ENCODE measurements at regions not wholly inside any gene's neighbourhood (a gene's known extent, or its start where the extent isn't known, plus 50 kb on each side); places are given as distances from the start of the nearest gene placed in this dataset.

DNA sequence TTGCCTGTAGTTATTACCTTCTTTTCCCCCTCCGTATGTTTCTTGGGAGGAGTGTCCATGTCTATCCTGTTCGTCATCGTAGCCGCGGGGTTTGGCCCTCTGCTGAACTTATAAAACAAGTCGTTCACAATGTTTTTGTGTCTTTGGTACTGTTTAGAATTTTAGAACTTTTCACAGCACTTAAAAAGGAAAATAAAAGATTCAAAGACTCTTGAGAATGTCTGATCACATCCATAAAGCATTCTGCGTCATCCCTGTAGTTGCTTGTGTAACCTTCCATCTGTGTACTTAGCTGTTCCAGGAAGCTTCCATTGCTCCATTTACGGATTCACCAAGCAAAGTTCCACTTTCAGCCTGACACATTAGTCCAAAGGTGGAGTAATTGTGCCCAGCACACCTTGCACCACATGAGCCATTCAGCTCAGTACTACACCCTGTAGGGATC lies 677.1 kb upstream of the NR2F2 start:
- DNase-seq (ENCODE audit: low read depth), result no peak

DNA sequence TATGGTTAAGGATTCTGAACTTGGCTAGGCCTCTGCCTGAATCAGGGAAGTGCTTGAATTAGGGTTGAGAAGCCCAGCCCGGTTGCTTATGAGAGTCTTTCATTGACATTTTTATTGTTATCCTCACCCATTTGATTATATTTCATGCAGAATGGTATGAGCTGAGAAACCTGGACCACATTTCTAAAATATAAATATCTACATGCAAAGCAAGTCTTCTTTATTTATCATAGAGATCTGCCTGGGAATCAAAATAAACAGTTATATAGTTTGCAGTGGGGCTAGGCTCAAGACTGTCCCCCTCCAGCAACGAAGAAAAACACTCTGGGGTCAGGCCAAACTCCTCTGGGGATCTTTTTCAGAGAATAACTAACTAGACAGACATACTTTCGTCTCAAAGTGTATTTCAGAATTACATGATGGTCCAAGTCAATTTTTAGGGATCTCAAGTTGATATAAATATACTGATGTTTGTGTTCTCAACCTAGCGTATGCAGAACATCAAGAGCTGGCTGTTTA lies 675.4 kb upstream of the NR2F2 start:
- DNase-seq (ENCODE audit: low read depth), result no peak

DNA sequence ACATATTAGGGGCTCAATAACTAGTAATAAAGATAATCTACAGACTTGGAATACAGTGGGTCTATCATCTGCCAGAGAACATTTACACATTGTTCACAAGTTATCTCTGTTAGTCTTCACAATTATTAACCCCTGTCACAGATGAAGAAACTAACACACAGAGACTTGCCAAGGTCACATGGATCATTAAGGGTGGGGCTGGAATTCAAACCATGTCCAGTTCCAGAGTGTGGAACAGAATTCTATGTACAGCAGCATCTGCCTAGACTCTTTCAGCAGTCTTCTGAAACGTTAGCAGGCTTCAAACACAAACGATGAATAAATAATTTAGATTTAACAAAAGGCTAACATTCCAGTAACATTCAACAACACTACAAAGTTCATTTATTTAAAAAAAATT lies 673.9 kb upstream of the NR2F2 start:
- no peak for DNase-seq (ENCODE audit: low read depth)

DNA sequence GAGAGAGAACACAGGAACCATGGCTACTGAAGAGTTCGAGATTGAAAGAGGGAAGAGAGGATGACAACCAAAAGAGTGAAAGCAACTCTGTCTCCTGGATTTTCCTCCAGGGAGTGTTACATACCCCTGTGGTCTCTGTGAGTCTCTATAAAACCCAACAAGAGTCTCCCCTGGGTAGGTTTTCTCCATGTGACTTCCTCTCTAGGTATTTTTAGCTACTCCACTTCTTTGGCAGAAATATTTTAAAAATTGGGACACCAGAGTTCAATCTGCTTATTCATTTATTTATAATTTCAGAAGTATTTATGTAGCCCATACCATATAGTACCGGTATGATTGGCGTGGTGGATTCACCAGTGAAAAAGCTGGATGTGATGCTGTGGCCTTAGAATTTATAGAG lies 671.7 kb upstream of the NR2F2 start:
- no peak for DNase-seq (ENCODE audit: low read depth)

DNA sequence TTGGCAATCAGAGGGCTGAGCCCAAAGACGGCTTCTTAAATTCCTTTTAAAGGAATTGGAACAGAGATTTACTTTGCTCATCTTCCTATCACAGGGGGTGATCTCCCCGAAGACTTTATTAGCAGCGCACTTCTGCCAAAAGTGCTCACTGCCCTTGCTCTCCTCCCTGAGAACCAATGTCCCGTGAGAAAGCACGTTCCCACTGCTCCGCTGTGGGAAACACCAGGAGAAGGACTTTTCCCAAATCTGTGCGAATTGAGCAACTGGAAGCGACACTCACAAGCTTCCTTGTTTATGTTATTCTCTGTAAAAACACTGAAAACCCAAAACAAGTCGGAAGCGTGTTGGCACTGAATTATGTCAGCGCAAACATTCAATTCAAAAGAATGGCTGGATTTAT lies 670.8 kb upstream of the NR2F2 start:
- no peak for DNase-seq (ENCODE audit: low read depth)

DNA sequence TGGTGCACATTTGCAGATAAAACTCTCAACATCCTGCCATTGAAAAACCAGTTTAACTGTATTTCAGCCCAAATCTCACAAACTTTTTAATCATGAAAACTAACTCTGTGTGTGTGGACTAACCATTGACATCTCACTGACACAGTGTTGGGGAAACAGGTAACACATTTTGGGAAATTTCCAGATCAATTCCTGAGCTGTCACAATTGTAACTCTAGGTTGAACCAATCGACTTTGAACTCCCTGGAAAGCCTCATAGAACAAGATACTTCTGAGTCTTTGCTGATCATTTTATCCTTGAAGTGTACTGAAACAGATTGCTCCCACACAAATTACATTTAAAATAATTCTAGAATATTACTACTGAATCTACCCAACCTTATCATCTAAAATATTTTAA lies 667.9 kb upstream of the NR2F2 start:
- DNase-seq (ENCODE audit: low read depth), result no peak

DNA sequence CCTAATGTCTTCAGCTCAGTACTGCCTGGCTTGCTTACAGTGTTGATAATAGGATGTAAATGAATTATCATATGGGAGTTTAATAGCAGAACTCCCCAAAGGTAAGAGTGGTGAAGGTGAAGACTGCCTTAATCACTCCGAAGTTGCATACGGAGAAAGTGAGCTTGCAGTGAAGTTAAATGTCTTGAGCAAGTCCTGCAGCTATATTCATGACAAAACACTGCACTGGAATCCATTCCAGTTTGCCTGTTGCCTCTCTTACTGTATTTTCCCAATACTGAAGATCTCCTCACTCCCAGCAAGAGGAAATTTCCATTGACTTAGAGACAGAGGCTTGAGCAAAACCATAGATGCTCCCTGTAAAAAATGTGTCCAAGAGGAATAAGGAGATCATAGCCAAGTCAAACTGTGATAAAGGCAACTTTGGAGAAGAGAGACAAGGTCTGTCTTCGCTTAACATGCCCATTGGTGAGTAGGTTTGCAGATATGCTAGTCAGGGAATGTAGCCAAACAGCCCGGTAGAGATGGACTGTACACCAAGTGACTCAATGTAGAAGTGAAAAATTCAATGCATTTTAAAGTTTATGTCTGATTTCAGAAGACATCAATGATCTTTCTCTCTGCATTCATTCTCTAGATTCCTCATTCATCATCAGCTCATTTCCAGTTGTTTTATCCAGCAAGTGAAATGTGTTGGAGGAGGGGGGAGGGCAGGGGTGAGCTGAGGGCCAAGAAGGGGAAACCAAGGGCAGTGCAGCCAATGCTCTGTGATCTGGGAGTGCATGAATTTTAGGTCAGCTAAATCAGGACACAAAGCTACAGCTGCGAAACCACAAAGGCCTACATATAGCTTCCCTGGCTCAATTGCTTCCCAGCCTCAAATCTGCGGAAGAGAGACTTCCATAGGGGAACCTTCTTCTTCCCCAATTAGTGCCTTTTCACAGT lies 667.1 kb upstream of the NR2F2 start:
- no peak for DNase-seq (ENCODE audit: low read depth)

DNA sequence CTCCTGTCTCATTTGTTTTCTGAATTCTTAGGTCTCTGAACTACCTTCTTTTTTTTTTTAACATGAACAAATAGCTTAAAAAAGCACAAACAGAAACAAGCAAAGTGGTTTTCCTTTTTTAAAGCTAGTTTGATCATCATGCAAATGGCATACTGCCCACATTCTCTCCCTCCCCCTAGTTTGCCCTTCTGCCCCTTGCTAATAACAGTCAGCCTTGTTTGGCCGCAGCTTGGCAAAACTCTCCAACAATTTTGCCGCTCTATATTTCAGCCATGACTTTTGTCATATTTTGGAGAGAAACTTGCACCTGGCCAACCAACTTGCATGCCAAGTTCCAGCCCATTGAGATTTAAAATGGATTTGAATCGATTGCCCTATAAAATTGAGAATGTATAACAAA lies 666.0 kb upstream of the NR2F2 start:
- no peak for DNase-seq (ENCODE audit: low read depth)

DNA sequence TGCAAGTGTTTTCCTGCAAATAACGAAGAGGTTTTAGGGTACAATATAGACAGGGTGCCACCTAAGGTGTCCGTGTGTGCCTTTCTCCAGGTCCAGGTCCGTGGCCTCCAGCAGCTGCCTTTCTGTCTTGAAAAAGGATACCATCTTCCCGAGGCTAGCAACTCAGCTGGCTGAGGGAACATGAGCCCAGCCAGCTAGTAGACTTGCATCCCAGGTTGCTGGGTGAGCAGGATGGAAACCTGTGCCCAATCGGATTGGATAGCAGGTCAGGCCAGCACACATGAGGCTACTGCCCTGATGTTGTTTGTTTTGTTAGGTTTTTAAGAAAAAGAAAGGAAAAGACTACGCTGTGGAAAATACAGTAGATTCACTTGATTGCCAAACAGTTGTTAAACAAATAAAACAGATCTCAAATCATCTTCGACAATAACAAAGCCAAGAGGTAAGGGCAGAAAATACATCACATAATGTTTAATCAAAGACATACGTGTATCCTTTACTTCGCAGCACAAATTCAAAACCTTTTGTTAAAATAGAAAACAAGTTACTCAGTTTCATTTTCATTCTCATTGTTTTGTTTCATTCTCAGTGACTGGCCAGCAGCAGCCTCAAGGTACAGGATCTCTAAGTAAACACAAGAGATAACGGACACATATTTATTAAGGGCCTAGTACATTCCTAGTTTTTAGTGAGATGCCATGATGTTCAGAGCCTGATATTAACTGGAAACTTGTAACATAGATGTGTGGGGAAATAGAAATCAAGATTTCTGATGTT lies 661.2 kb upstream of the NR2F2 start:
- DNase-seq (ENCODE audit: low read depth), result no peak

DNA sequence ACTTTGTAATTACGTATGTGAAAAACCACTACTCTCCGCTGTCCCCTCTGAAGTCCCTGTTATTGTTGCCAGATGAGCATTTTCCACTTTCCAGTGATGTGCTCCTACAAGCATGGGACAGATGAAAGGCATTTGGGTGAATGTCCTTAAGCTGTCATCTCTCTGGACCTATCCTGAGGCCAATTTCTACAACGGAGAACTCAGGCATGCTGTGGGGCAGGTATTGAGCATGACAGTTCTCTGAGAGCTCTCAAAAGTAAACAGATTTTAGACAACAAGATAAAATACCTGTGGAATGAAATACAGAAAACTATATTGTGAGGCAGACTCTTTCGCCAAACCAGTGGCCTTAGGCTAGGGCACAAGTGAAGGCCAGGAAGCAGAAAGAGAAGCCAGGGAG lies 656.5 kb upstream of the NR2F2 start:
- no peak for DNase-seq (ENCODE audit: low read depth)

DNA sequence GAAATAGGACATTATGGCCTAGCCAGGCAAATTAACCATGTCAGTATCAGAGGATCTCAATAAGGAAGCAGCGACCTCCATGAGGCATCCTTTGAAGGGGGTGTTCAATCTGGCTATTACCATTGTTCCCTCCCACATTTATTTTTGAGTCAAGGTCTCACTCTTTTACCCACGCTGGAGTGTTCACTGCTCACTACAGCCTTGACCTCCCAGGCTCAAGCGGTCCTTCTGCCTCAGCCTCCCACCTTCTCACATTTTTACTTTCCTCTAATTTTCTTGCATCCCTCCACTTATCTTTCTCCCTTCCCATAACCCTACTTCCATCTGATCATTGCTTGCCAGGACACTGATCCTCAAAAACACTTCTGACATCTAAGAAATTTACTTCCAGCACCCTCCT lies 654.0 kb upstream of the NR2F2 start:
- no peak for DNase-seq (ENCODE audit: low read depth)

DNA sequence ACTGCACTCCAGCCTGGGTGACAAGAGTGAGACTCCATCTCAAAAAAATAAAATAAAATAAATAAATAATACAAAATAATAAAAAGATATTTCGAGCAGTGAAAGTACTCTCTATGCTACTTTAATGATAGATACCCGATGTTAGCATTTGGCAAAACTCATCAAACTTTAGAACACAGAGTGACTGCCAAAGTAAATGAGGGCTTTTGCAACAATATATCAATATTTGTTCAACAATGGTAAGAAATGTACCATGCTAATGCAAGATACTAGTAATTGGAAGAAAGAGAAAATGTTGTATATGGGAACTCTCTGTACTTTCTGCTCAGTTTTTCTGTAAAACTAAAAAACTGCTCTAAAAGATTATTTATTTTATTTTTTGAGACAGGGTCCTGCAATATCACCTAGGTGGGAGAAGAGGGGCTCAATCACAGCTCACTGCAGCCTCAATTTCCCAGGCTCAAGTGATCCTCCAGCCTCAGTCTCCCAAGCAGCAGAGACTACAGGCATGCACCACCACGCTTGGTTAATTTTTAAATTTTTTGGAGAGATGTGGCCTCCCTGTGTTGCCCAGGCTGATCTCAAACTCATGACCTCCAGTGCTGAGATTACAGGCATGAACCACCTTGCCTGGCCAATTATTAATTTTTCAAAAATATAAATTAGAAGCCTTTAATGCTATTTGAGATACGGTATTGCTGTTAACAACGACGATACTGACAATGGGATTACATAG lies 650.5 kb upstream of the NR2F2 start:
- no peak for DNase-seq (ENCODE audit: low read depth)

DNA sequence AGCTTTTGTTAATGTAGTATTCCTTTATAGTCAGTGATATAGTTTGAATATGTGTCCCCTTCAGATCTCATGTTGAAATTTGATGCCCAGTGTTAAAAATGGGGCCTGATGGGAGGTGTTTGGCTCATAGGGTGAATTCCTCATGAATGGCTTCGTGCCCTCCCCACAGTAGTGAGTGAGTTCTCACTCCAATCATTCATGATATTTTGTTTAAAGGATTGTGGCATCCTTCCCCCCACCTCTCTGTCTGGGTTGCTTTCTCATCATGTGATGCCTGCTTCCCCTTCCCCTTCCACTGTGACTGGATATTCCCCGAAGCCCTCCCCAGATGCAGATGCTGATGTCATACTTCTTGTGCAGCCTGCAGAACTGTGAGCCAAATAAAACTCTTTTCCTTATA lies 649.8 kb upstream of the NR2F2 start:
- no peak for DNase-seq (ENCODE audit: low read depth)

DNA sequence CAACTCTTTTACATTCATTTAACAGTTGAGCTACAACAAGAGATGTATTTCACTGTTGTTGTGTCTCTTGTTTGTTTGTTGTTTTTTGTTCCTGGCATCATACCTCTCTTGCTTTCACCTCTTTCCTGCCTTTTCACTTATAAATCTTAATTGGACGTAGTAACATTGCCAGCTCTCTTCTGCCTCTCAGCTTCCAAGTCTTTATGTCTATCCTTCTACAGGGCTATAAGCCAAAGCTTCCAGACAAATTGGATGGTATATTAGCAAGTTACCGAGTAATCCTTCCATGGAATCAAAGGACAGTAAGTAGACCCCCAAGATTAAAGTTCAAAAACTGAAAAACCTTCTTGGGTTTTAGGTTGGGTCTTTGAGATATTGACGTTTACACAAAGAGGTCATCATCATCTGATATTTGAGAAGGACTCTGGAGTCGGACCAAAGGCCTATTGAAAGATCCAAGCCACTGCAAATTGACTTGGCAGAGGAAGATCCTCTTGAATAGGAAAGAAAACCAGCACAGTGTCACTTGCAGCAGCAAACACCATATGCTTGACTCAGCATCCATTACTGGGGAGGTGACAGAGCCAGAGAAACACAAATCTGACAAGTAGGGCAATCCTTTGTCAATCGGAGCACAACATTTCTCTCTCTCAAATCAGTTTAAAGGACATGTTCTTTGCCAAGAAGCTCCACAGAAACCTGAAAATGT lies 648.5 kb upstream of the NR2F2 start:
- DNase-seq (ENCODE audit: low read depth), result no peak

DNA sequence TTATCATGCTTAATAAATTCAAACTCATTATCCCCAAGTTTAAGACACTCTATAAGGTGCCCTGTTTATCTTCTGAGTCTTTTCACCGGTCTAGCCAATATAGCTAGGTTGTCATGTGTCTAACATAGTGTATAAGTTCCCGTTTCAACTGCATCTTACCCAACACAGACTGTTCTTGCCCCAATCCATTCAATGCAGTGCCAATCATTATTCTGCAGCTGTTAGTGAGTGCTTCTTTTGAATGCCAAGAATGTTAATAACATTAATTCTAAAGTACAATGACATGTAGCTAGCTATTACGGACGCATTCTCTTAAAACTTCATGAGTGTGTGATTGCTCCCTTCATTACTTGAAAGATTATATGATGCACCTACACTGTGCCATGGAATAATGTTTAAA lies 646.4 kb upstream of the NR2F2 start:
- DNase-seq (ENCODE audit: low read depth), result no peak

DNA sequence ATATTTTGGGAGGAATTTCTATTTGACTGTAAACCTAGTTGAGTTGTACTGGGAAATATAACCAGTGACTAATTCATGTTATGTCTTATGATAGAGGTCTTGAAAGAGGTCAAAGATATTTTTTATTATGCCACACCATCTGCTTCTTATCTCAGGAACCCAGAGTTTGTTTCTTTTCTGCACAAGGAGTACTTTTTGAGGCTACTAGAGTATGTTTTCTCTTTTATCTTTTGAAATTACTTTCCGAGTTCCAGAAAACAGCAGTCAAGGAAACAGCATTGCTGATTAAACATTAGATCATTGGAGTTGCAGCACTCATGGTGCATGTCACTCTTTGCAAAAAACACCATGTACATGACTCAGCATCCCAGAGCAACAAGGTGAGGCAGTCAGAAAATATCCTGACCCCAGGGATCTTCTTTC lies 645.8 kb upstream of the NR2F2 start:
- peak; percentile 83 for DNase-seq (ENCODE audit: low read depth)

DNA sequence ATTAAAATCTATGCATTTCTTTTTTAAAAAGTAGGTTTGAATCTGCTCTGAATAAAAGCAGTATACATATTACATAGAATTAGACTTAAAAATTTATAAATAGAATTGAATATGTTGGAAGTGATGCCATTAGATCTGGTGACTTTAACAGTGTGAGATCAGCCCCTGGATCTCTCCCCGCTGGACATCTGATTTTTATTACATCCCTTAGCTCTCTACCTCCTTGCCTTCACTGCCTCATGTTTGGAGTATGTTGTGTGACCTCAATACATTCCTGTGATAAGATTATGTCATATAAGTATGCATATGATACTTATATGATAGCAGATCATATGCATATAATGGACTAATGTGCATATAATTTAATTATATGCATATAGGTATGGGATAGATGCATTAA lies 643.4 kb upstream of the NR2F2 start:
- DNase-seq (ENCODE audit: low read depth), result no peak

DNA sequence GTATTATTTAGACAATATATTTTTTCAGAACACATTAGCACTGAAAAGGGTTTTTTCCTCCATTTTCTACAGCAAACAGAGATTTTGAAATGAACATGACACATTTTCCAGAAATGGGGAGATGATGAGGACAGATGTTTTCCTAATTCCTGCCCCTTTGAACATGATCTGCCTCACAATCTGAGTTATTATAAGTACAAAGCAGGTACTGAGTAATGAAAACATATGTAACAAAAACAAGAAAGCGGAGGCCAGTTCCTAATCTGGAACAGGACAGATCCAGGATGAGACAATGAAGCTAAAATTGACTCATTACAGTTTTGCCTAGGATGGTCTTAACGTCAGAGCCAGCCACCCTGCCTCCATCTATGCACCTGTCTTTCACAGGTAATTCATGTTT lies 642.8 kb upstream of the NR2F2 start:
- no peak for DNase-seq (ENCODE audit: low read depth)

DNA sequence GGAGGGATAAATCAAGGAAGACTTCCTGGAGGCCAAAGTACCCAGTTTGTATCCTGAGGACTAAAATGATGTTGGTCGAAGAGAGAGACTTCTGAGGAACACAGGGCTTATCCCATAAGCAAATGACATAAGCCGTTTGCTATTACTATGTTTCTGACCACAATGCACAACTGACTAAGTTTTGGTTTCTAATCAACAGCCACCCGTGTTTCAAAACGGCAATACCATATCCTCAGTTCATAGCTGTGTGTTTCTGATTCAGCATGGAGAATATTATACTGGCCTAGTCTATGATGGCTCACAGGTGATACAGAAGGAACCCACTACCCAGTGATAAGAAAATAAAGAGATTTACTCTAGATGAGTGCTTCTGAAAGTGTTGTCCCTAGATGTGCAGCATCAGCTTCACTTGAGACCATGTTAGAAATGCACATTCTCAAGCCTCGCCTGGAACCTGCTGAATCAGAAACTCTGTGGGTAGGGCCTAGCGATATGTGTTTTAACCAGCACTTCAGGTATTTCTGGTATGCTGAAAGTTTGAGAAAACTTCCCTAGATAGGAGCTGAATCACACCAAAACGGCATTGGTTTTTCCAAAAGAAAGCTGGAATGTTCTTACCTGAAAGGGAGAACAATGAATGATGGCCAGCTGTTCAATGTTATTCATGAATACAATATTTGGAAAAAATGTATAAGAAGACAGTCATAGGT lies 639.7 kb upstream of the NR2F2 start:
- no peak for DNase-seq (ENCODE audit: low read depth)

DNA sequence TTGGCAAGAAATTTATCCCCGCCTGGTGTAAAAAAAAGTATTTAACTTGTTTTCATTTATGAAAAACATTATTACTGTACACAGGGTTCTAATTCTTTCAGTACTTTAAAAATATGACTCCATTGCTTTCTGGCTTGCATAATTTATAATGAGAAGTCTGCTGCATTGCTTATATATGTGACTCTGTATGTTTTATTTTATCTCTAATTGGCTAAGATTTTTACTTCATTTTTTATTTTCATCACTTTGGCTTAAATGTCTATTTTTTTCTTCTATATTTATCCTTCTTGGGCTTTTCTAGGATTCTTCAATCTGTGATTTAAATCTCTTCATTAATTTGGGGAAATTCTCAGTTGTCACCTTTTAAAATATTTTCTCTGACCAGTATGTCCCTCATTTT lies 636.6 kb upstream of the NR2F2 start:
- no peak for DNase-seq (ENCODE audit: low read depth)

DNA sequence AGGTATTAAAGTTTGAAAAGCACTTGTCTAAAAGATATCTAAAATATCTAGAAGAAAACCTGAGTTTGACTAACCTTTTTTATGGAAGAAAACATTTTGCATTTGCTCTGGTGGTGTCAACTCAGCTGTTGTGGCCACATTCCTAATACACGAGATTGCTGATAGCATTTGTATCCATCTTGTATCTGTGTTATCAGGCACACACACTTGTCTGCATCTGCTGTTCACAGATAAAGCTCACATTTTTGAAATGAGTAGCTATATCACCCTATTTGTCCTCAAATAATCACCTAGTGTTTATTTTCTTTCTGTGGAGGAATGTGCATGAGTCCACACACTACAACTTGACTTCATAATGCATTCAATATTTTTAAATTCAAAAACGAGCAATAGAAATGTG lies 632.3 kb upstream of the NR2F2 start:
- DNase-seq (ENCODE audit: low read depth), result no peak
